Tibial nerve (tissue), 3 donors: ENCODE measurements at regions not wholly inside any gene's neighbourhood (a gene's known extent, or its start where the extent isn't known, plus 50 kb on each side); places are given as distances from the start of the nearest gene placed in this dataset.

ENCODE experiments used
- CTCF ChIP-seq, 5 experiments: fragments of 200-600 bp in 3 of 5; fragments of 450-650 bp in 2 of 5; sonication (generic) in 3 of 5; IDR thresholded peaks; one replicate each; pipeline ENCODE4 v1.5.1; 2016 to 2019; ENCODE audit warnings: antibody characterized with exemption in 5 of 5, mild to moderate bottlenecking in 3 of 5, moderate library complexity in 2 of 5
- POLR2A ChIP-seq, 2 donors: fragments of 450-650 bp; IDR thresholded peaks; one replicate each; pipeline ENCODE4 v1.6.1; 2017; ENCODE audit warnings: antibody characterized with exemption in 2 of 2, mild to moderate bottlenecking in 2 of 2, moderate library complexity in 2 of 2

GRCh38 chr22:46094676-46095075 lies 55.6 kb upstream of the PPARA start:
- no peak for TF ChIP-seq POLR2A (IDR thresholded peaks at IDR 0.05)
- no peak for TF ChIP-seq CTCF (IDR thresholded peaks at IDR 0.05)
